HG03025 (cell line): ENCODE measurements at regions not wholly inside any gene's neighbourhood (a gene's known extent, or its start where the extent isn't known, plus 50 kb on each side); places are given as distances from the start of the nearest gene placed in this dataset.

Experiments used
- ATAC-seq: cut with Tn5 transposase; IDR thresholded peaks from one replicate; pipeline ENCODE4 v1.9.1; 2021; ENCODE audit warnings: mild to moderate bottlenecking, moderate library complexity; ENCODE audit not compliant: unreplicated experiment, low FRiP score

DNA sequence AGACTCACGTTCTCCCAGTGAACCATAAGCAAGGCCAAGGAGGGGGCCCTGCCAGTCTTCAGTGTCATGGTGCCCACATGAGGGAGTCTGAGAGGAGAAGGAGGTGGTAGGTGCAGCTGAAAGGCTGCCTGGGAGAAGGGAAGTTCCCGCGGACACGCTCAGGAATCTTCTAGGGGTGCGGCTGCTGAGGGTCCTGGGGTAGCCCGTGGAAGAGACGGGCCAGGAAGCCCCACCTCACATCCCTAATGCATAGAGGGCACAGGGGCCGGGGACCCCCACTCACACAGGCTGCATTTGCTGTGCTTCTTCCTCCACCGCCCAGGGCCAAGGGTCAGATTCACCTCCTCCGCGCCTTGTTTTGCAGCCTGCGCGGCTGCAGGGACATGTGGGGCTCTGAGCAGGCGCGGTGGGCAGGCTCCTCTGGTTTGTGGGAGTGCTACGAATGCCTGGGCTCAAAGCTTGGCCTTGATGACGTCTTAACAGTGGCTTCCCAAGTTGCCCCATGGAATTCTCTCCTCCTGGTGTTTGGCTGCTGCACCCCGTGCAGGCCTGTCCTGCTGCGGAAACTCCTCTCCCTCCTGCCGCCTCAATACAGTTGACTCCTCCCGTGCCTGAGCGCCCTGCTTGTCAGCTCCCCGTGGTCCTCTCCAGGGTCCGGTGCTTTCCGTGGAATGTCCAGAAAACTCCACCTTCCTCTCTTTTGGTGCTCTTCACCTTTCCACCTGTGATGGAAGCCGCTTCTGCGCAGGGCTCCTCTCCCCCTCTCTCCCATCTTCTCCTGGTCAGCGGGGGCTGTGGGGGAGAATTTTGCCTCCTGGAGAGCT lies 95.7 kb downstream of the VAPA start:
- no peak for ATAC-seq

DNA sequence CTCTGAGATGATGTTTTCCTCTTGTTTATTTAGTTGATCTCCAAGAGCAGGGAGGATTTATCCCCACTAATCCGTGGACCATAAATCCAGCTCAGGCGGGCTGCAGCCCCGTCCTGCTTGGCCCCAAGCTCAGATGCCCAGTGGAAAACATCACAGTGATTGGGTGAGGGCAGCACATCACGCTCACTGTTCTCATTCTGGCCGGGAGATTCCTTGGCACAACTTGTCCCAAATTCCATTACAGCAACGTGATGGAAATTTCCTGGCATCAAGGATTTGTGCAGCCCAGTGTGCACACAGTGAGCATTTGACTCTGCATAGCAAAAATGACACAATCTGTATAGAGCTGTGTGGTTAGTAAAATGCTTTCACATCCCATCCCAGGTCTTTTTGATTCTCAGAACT lies 96.8 kb downstream of the VAPA start:
- no peak for ATAC-seq

DNA sequence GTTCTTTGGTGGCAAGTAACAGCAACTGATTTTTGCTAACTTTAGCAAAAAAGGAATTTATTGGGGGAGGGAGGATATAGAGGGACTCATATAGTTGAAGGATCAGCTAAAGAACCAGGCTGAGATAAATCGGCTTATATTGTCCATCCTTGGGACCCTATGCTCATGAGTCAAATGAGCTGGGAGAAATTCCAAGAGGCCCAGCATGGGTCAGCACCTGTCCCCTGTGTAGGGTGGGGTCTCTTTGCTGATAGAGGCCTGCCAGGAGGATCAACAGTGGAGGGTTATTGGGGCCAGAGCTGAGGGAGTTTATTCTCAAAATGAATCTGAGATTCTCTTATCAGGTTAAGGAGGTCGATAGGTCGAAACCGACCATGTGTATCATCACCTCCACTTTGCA lies 97.2 kb downstream of the VAPA start:
- no peak for ATAC-seq

DNA sequence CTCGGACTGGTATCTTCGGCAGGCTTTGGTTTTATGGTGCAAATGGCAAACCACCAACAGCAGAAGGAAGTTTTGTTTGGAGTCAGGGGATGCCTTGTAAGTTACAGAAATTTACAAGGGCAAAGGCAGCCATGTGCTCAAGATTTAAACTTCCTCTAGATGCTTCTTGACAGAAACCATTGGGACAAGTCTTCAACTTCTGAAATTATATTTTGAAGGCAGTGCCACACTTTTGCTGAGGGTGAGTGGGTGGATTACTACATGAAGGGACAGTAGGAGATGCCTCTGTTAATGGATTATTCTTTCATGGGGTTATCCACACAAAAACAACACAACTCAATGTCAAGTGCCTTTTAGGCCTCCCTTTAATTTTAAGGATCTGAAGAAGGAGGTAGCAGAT lies 97.9 kb downstream of the VAPA start:
- no peak for ATAC-seq

DNA sequence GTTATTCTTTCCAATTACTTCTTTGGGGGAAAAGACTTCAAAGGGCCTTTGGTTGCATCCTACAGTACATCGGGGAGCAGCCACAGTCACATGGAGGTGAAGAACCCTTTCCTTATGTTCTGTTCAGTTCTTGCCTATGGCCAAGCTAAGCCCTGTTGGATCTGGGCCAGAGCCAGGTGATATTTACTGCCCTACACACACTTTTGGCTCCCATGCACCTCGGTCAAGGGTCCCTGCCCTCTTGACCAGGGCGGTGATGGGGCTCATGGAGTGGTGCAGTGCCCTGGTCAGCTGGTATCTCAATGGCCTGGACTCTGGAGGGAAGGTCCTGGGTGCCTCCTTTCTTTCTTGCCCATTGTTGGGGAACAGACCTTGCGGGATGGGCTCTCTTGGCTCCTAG lies 98.7 kb downstream of the VAPA start:
- no peak for ATAC-seq

DNA sequence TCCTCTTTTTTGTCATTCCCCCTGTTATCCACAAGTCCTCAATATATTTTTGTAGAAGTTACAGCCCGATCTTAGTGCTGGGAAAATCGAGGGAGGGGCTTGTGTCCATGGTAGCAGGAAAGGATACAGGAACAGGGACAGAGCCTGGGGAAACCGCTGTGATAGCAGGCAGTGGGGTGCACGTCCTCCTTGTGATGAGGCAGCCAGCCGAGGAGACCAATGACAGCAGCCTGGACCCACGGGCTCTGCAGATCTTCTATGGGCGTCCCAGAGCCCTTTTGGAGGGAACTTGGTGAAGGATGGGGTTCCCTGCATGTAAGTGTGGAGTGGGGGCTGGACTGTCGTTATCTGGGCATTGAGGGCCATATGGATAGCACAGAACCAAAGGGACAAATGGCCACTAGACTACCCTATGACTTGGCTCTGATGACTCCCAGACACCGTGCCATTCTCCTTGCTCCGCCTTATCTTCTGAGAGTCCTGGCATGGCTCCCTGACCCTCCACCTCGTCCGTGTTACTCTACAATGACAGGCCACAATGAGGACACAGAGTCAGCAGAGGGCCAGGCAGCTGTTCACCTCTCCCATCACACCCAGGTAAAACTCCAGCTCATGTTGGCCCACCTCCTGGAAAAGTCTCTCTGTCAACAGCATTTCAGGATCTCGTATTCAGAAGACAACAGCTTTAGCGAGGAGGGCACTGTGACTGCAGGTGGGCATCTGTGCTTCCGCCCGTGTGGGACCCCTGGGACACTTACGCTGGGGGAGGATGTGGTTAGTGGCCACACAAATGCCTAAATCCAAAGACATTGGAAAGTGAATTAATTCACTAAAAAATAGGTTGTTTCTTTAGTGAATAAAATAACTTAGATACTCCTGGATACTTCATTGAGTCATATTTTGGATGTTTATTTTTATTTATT lies 100.1 kb downstream of the VAPA start:
- ATAC-seq = no peak

DNA sequence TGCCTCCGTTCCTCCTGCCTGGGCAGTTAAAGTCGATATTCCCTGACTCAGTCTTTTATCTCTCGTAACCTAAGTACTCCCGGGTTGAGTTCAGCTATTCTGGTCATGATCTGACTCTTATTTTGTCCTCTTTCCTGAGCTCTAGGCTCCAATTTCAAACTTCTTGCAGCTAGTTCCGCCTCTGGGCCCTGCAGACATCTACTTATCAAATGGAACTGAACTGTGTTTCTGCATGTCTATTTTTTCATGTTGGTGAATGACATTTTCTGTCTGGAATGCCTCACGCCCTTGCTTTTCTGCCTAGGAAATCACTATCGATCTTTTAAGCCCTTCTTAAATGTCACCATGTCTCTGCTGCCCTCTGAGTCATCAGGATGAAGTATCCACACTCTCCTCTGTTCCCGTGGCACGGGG lies 101.5 kb downstream of the VAPA start:
- ATAC-seq = no peak

DNA sequence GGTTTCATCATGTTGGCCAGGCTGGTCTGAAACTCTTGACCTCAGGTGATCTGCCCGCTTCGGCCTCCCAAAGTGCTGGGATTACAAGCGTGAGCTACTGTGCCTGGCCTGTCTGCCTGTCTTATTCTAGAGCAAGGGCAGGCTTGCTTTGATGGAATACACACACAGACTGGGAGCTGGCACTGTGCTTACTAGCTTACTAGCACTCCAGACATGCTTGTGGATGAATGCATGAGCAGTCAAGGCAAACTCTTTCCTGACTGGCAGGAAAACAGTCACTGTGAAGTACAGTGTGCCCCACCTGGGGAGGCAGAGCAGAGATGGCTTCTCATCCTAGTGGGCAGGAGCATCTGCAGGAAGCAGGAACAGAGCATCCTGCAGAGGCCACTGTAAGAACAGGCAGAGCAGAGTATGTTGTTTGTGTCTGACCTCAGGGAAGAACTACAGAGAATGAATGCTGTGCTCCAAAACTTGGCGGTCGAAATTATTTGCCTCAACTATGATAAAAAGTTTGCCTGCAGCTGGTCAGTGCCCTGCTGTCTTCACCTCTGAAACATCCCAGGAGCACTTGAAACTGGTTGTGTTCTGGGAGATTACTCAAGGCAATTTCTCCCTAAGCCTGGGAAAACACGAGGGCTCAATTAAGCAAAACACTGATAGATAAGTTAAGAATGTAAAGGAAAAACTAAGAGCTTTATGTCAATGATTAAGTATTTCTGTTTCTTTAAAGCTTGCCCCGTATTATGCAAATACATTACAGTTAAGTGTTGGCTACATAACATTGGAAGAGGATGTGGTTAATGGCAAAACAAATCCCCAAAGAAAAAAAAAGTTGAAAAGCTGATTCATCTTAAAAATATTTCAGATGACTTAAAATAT lies 102.4 kb downstream of the VAPA start:
- no peak for ATAC-seq

DNA sequence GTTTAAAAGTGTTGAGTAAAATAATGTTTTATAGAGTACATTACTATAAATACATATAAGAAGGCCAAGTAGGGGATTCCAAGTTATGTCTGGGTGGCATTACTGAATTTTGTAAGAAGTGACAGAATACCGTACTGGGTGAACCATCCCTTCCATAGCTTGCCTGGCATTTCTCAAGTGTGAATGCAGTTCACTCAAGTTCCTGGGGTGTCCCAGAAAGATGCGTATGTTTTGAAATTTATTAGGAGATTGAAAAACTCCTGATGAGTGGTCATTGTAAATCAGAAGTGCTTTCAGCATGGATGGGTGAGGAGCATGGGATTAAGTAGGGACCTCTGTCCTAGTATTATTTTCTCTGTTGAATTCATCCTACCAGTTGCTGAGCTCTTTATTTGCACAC lies 103.2 kb downstream of the VAPA start:
- ATAC-seq = no peak

DNA sequence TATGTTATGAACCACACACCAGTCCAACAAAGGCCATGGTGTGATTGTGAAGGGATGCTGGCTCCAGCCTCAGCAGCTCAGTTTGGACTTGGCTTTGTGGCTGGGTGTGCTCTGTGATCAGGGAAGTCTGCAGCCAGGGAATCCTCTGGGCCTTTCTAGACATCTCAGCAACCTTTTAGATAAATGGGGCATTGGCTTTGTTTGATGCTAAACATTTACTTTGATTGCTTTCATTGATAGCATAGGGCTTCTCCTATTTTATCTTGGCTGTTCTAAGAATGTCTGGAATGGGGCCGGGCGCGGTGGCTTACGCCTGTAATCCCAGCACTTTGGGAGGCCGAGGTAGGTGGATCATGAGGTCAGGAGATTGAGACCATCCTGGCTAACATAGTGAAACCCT lies 104.5 kb downstream of the VAPA start:
- ATAC-seq = no peak

DNA sequence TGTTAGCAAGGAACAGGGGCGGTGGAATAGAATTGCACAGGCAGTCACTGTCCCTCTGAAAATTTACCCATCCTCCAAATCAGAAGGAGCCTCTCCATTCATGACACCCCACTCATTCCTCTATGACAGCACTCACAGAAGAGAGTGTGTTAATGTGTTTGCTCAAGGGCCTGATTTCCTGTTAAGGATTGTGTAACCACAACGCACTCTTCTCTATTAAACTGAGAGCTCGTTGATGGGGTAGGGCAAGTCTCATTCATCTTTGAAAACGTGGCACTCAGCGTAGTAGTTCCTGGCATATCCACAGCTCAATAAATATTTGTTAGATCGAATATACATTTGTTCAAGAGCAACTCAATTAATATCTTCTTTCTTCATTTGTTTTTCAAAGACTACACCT lies 106.4 kb downstream of the VAPA start:
- ATAC-seq = no peak

DNA sequence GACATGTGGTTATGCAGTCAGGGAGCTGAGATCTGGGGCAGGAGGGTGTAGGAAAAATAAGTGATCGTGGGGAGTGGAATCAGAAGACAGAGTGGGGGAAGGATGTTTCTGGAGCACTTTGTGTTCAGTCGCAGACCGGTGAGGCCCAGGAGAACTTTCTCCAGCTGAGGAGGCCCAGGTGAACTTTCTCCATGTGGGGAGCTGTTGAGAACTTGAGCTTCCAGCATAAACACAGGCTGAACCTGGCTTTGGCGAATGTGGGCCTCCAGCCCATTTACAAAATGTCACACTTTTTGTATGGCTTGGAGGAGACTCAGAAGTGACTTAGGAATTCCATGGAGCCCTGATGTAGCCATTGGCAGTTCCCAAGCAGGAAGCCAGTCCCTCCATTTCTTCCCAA lies 108.5 kb downstream of the VAPA start:
- ATAC-seq = no peak

DNA sequence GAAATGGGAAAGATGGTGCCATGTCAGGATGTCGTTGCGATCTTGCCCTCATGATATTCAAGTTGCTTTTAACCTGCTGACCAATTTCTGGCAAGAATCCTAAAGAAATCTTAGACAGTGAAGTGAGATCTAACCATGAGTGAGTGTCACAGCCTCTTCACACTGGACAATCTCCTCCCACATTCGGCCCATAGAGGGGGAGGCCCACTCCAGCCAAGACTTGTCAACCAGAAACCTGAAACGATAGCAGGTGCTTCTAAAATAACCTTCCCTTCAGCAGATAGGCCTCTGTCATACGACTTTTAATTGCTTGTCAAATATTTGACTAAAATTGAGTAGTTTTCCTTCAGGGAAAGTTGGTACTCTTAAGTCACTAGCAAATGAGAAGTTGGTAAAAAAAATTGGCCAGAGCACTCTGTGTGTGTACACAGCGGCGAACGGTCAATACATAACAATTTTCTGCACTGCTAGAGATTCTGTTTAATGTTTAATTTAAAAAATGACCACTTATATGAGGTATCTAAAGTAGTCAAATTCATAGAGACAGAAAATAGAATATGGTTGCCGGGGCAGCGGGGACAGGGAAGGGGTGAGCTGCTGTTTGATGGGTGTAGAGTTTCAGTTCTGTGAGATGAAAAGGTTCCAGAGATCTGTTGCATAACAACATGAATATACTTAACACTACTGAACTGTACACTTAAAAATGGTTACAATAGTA lies 110.2 kb downstream of the VAPA start:
- no peak for ATAC-seq

DNA sequence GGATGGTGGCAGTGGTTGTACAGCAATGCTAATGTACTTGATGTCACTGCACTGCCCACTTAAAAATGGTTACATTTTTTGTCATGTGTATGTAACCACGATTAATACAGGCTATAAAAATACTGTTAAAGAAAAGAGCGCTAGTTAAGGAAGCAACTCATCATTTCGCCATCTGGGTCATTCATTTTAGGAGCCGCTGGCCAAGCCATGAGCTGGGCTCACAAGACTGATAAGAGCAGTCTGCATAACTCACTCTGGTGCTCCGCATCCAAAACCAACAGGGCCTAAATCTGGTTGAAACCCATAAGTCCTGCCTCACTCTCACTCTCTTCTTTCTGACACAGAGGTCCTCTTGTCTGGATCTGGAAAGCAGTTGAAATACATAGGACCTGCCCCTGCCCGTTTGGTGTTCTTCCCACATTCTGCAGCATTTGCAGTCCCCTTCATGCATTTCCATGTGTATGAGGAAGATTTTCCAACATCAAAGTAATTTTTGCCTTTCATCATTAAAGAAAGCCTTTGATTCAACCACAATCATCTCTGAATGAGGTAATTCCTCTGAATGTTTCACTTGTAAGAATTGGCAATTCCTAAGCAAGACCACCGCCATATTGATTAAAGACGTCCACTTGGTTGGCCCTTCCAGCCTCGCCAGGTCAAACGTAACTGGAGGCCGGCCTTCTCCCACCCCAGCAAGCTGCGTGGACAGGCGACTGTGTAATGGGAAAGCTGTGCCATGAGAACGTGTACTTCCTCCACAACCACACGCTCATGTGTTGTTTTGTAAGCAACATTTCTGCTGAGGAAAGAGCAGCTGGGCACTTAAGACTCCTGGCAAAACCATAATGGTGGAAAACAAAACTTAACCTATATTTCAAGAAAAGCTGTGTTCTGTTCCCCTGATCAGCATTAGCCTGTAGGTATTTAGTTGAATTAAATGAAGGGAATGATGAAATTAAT lies 112.2 kb downstream of the VAPA start:
- no peak for ATAC-seq

DNA sequence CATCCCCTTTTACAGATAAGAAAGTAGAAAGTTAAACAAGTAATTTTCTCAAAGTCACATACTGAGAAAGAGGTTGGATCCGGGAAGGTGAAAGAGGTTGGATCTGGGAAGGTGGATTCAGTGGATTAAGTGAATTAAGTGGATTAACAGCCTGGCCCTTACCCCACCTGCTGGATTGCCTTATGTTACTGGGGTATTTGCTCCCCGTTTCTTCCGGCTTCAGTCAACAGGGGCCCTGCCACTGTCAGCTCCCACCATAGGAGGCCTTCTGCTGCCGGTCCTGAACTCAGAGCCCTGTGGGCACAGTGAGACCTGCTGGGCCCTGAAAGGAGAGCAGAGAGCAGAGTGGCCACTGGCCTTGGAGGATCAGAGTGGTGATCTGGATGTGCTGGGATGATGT lies 113.2 kb downstream of the VAPA start:
- ATAC-seq = no peak

DNA sequence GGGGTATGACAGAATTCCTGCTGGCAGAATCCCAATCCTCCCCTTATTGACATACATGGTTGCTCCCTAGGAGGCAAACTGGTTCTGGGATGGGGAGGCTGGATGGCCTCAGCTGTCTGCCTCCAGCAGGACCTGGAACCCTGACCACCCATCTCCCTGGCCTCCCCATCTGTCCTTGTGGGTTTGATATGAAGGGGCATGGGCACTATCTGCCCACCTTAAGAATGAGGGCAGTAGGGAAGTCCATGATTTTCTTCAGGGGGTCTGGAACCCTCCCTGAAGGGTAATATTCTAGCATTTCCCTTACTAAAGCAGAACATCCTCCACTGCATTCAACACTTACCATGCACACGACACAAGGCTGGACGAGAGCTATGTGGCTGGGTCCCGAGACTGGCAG lies 113.6 kb downstream of the VAPA start:
- no peak for ATAC-seq

DNA sequence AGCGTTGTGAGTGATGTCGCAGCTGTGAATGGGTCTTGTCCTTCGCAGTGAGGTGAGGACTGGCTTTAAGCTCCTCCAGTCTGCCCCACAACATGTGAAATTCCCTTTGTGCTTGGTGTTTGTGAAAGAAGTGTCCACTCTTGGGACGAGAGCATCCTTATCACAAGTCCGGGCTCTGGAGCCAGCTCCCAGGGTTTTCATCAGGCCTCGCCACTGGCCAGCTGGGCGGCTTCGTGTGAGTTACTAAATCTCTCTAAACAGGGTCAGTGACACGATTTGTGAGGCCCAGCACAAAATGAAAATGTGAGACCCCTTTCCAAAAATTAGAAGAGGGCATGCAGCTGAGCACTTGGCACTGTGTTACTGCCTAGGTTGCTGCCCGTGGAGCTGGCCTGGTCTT lies 115.9 kb downstream of the VAPA start:
- no peak for ATAC-seq

DNA sequence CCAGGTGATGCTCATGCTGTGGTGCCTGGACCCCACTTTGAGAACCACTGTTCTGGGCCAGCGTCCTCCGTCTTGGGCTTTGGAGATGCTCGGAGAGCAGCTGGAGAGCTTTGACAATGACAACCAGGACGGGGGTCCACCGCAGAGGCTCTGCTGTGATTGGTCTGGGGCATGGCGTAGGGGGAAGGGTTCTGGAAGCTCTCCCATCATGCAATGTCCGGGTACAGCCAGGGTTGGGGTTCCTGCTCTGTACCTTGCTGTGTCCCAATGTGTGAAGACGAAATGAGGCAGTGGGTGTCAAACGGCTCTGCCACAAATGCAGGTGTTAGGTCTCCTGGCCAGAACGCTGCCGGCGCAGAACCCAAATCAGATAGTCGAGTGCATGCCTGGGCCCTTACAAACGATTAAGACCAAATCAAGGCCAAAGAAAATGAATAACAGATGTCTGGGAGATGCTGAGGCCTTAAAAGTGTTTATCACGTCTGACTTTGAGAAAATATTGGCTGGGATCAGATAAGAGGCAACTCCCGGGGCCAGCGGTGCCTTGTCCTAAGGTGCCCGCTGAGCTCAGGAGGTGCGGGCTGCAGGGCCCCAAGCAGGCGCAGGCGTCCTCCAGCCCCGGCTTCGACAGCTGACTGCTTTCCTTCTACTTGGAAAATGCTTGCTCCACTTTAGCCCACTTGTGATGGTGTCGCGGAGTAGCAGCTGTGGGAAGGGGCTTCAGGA lies 117.2 kb downstream of the VAPA start:
- ATAC-seq = no peak
